SH-SY5Y (cell line): ENCODE measurements at regions not wholly inside any gene's neighbourhood (a gene's known extent, or its start where the extent isn't known, plus 50 kb on each side); places are given as distances from the start of the nearest gene placed in this dataset.

ENCODE experiments used
- GATA2 ChIP-seq: IDR thresholded peaks from 2 replicates; pipeline ENCODE4 v1.6.1; 2011; ENCODE audit warnings: mild to moderate bottlenecking, low read depth, low read length
- GATA3 ChIP-seq: IDR thresholded peaks from 2 replicates; pipeline ENCODE4 v1.6.1; 2011; ENCODE audit warnings: low read depth, mild to moderate bottlenecking, low read length, moderate library complexity

DNA sequence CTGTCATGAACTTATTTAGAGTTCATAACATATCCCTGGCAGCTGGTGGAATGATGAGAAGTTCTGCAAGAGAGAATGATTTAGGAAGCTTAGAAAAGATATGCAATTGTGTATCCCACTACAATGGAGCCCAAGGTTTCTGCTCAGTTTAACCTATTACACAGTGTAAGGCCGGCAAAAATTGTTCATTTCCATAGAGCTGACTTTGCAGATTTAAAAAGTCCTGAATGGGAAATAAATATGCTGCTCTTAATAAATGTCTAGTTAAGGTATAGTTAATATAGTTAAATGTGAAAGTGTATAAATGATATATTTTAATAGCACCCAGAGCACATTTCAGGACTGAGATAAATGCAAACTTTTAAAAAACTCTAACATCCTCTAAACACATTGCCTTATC is 149.9 kb downstream of the EVX1 start:
- TF ChIP-seq GATA3 (no peak), GATA2 (no peak)
